ENCODE measurements at regions not wholly inside any gene's neighbourhood (a gene's known extent, or its start where the extent isn't known, plus 50 kb on each side); places are given as distances from the start of the nearest gene placed in this dataset.

GRCh38 chr11:100525197-100525596 is 161.9 kb upstream of the ARHGAP42 start:
- no peak for TF ChIP-seq CTCF (IDR thresholded peaks at IDR 0.05)
- TF ChIP-seq POLR2A (IDR thresholded peaks at IDR 0.05): no peak
